ENCODE measurements at regions not wholly inside any gene's neighbourhood (a gene's known extent, or its start where the extent isn't known, plus 50 kb on each side); places are given as distances from the start of the nearest gene placed in this dataset.

DNA sequence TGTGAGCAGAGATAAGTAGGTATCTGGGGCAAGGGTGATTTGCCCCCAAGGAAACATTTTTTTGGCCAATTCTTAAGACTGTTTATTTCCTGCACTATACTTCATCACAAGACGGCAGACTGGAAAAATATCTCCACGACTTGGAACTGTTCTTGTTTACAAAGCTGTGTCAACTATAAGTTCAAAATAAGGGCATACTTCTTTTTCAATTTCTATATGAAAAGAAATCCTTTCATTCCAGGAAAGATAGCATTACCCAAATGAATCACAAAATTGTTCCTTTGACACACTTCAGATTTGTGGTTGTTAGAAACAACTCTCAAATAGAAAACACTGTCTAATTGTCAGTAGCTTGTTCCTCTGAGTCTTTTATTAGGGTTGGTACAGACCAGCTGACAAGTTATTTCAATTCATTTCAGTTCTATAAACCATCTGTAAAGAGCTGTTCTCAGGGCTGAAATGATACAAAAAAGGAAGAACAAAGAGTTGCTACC, 212.9 kb upstream of the PRDM1 start:
- H3K9me3 Mint-ChIP-seq: no peaks in the 10 kb centered on the region
- H3K27me3 Mint-ChIP-seq (ENCODE audit: insufficient read depth, low read depth, poor library complexity): no peaks in the 10 kb centered on the region
- Histone ChIP-seq H3K79me2 (replicated peaks; ENCODE audit: insufficient read depth) (no peaks in the 10 kb centered on the region), H3K4me1 (ENCODE audit: insufficient read depth) (peaks cover 15% of the 10 kb centered on the region; the same call in 1 of the 2 replicates), H4K20me1 (replicated peaks; ENCODE audit: insufficient read depth) (no peaks in the 10 kb centered on the region), H3K27me3 (ENCODE audit: insufficient read depth) (no peaks in the 10 kb centered on the region), H3K36me3 (ENCODE audit: insufficient read depth) (no peaks in the 10 kb centered on the region), H2AFZ (no peak overlapping the region), H3K4me3 (no peak overlapping the region), H3K27ac (ENCODE audit: low read depth) (no peak overlapping the region), H3K9me2 (ENCODE audit: insufficient read depth) (peaks cover 17% of the 10 kb centered on the region), H3F3A (replicated peaks; ENCODE audit: low read depth) (no peaks in the 10 kb centered on the region), H3K4me2 (no peak overlapping the region)
- no peaks in the 10 kb centered on the region; the same call in 2 of the 3 replicates for H3K36me3 Mint-ChIP-seq (ENCODE audit: low read depth)
- H3K4me3 Mint-ChIP-seq: no peak overlapping the region
- DNase-seq (ENCODE audit: low spot score) (no peak), ATAC-seq (no peak)
- TF ChIP-seq ZNF462 (CRISPR knock-in tag; IDR thresholded peaks at IDR 0.05): no peak
- no peak for TF ChIP-seq EZH2phosphoT487 (IDR thresholded peaks at IDR 0.05; ENCODE audit: unreplicated experiment)
- no peak for TF ChIP-seq EZH2 (IDR thresholded peaks at IDR 0.05; ENCODE audit: low read depth, unreplicated experiment)
- TF ChIP-seq ZNF331 (CRISPR knock-in tag; IDR thresholded peaks at IDR 0.05; ENCODE audit: low read depth): no peak
- no peak for TF ChIP-seq ZNF114 (CRISPR knock-in tag; IDR thresholded peaks at IDR 0.05)
- no peak for TF ChIP-seq CTCF (conservative IDR thresholded peaks at IDR 0.05; ENCODE audit: low read depth in 2 of 2)
- TF ChIP-seq NANOG (IDR thresholded peaks at IDR 0.05; ENCODE audit: borderline replicate concordance): no peak
- no peak for TF ChIP-seq REST (IDR thresholded peaks at IDR 0.05; ENCODE audit: unreplicated experiment)
- TF ChIP-seq ETS1 (IDR thresholded peaks at IDR 0.05): no peak
- TF ChIP-seq STAT1 (IDR thresholded peaks at IDR 0.05; ENCODE audit: unreplicated experiment): no peak
- no peak for TF ChIP-seq JUNB (IDR thresholded peaks at IDR 0.05; ENCODE audit: unreplicated experiment)
- TF ChIP-seq POLR2AphosphoS5 (IDR thresholded peaks at IDR 0.05; ENCODE audit: low read depth): no peak
- TF ChIP-seq CREB1 (CRISPR knock-in tag; IDR thresholded peaks at IDR 0.05; ENCODE audit: low read depth): no peak
- H3K4me1 Mint-ChIP-seq: peaks cover 19% of the 10 kb centered on the region
- no peak overlapping the region for H3K27ac Mint-ChIP-seq
